SK-N-SH treated with all-trans-retinoic acid at 6 μM for 48 hours (cell line): ENCODE measurements at regions not wholly inside any gene's neighbourhood (a gene's known extent, or its start where the extent isn't known, plus 50 kb on each side); places are given as distances from the start of the nearest gene placed in this dataset.

Experiments
- ATAC-seq: fragments of 200-7000 bp; cut with Tn5 transposase; 3 replicates; pipeline ENCODE4 v1.9.1; 2020; ENCODE audit warnings: mild to moderate bottlenecking, moderate library complexity
- ARNTL ChIP-seq: fragments of 450-650 bp; formaldehyde crosslinking; IDR thresholded peaks from 2 replicates; pipeline ENCODE4 v1.5.0; 2020; ENCODE audit warnings: low read depth, mild to moderate bottlenecking, moderate library complexity, borderline replicate concordance
- BACH2 ChIP-seq: fragments of 250-450 bp; sonication (Bioruptor Pico); IDR thresholded peaks from 2 replicates; pipeline ENCODE4 v1.9.0; 2021; ENCODE audit warnings: mild to moderate bottlenecking, borderline replicate concordance
- CSDC2 ChIP-seq: fragments of 250-450 bp; sonication (Bioruptor Pico); IDR thresholded peaks from 2 replicates; pipeline ENCODE4 v1.5.0; 2020; ENCODE audit warnings: mild to moderate bottlenecking, moderate library complexity
- ESRRG ChIP-seq: fragments of 250-450 bp; sonication (Bioruptor Pico); IDR thresholded peaks from 2 replicates; pipeline ENCODE4 v1.6.1; 2021; ENCODE audit warnings: mild to moderate bottlenecking
- GLIS3 ChIP-seq: fragments of 250-450 bp; sonication (Bioruptor Pico); IDR thresholded peaks from 2 replicates; pipeline ENCODE4 v1.5.0; 2020; ENCODE audit warnings: mild to moderate bottlenecking, moderate library complexity
- ISL1 ChIP-seq: fragments of 250-450 bp; sonication (Bioruptor Pico); IDR thresholded peaks from 2 replicates; pipeline ENCODE4 v2.1.2; 2022; ENCODE audit warnings: mild to moderate bottlenecking, moderate library complexity
- OSR1 ChIP-seq: fragments of 250-450 bp; sonication (Bioruptor Pico); IDR thresholded peaks from 2 replicates; pipeline ENCODE4 v1.8.0; 2022; ENCODE audit warnings: moderate library complexity, mild to moderate bottlenecking, inconsistent platforms
- PPARA ChIP-seq: fragments of 250-450 bp; sonication (Bioruptor Pico); IDR thresholded peaks from 2 replicates; pipeline ENCODE4 v1.5.0; 2020; ENCODE audit warnings: mild to moderate bottlenecking, borderline replicate concordance
- RARB ChIP-seq: fragments of 250-450 bp; sonication (Bioruptor Pico); IDR thresholded peaks from 2 replicates; pipeline ENCODE4 v1.8.0; 2021; ENCODE audit warnings: mild to moderate bottlenecking, moderate library complexity
- SNAI2 ChIP-seq: fragments of 250-450 bp; sonication (Bioruptor Pico); IDR thresholded peaks from 2 replicates; pipeline ENCODE4 v1.5.0; 2020; ENCODE audit warnings: mild to moderate bottlenecking, moderate library complexity
- TCF4 ChIP-seq: fragments of 250-450 bp; sonication (Bioruptor Pico); IDR thresholded peaks from 2 replicates; pipeline ENCODE4 v1.8.0; 2021; ENCODE audit warnings: mild to moderate bottlenecking, moderate library complexity, borderline replicate concordance
- TOX ChIP-seq: fragments of 250-450 bp; sonication (Bioruptor Pico); IDR thresholded peaks from 2 replicates; pipeline ENCODE4 v1.8.0; 2021; ENCODE audit warnings: mild to moderate bottlenecking, moderate library complexity, borderline replicate concordance
- ZFP3 ChIP-seq: fragments of 250-450 bp; sonication (Bioruptor Pico); IDR thresholded peaks from 2 replicates; pipeline ENCODE4 v1.5.0; 2020; ENCODE audit warnings: mild to moderate bottlenecking, moderate library complexity
- ZFP30 ChIP-seq: fragments of 450-650 bp; formaldehyde crosslinking; IDR thresholded peaks from 2 replicates; pipeline ENCODE4 v1.5.0; 2022; ENCODE audit warnings: mild to moderate bottlenecking, moderate library complexity
- ZNF565 ChIP-seq: fragments of 450-650 bp; formaldehyde crosslinking; conservative IDR thresholded peaks from 2 replicates; pipeline ENCODE4 v1.5.0; 2020; ENCODE audit warnings: low read depth, mild to moderate bottlenecking, moderate library complexity
- ZNF8 ChIP-seq: fragments of 450-650 bp; formaldehyde crosslinking; IDR thresholded peaks from 2 replicates; pipeline ENCODE4 v1.5.0; 2020; ENCODE audit warnings: mild to moderate bottlenecking, moderate library complexity
- TF ChIP-seq, protein P1 (sequence below): fragments of 250-450 bp; sonication (Bioruptor Pico); IDR thresholded peaks from 2 replicates; pipeline ENCODE4 v1.8.0; 2021; ENCODE audit warnings: low read depth, mild to moderate bottlenecking, moderate library complexity, borderline replicate concordance
- TF ChIP-seq, protein P2 (sequence below): fragments of 250-450 bp; sonication (Bioruptor Pico); IDR thresholded peaks from 2 replicates; pipeline ENCODE4 v1.5.0; 2020; ENCODE audit warnings: mild to moderate bottlenecking, moderate library complexity
- TF ChIP-seq, protein P3 (sequence below): fragments of 250-450 bp; sonication (Bioruptor Pico); IDR thresholded peaks from 2 replicates; pipeline ENCODE4 v1.5.1; 2020; ENCODE audit warnings: low read depth, mild to moderate bottlenecking, moderate library complexity
- TF ChIP-seq, protein P4 (sequence below): fragments of 250-450 bp; sonication (Bioruptor Pico); IDR thresholded peaks from 2 replicates; pipeline ENCODE4 v1.5.1; 2021; ENCODE audit warnings: mild to moderate bottlenecking, moderate library complexity
- TF ChIP-seq, protein P5 (sequence below): fragments of 250-450 bp; sonication (Bioruptor Pico); IDR thresholded peaks from 2 replicates; pipeline ENCODE4 v1.8.0; 2020; ENCODE audit warnings: mild to moderate bottlenecking, moderate library complexity, borderline replicate concordance

DNA sequence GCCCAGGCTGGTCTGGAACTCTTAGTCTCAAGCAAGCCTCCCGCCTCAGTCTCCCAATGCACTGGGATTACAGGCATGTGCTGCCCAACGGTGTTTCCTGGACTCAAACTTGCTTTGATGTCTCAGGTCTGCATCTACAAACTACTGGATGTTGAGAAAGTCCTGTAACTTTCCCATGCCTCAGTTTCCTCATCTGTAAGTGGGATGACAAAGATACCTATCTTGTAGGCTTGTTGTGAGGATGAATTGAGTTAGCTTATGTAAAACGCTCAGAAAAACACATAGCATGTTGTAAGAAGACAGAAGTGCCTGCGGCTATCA is 63.6 kb upstream of the NUDT4 start (continued):
- TF ChIP-seq, protein P1, sequence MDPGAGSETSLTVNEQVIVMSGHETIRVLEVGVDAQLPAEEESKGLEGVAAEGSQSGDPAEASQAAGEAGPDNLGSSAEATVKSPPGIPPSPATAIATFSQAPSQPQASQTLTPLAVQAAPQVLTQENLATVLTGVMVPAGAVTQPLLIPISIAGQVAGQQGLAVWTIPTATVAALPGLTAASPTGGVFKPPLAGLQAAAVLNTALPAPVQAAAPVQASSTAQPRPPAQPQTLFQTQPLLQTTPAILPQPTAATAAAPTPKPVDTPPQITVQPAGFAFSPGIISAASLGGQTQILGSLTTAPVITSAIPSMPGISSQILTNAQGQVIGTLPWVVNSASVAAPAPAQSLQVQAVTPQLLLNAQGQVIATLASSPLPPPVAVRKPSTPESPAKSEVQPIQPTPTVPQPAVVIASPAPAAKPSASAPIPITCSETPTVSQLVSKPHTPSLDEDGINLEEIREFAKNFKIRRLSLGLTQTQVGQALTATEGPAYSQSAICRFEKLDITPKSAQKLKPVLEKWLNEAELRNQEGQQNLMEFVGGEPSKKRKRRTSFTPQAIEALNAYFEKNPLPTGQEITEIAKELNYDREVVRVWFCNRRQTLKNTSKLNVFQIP (CRISPR knock-in tag) = no peak
- TF ChIP-seq TOX (CRISPR knock-in tag) (no peak), ESRRG (CRISPR knock-in tag) (no peak), GLIS3 (CRISPR knock-in tag) (no peak)

DNA sequence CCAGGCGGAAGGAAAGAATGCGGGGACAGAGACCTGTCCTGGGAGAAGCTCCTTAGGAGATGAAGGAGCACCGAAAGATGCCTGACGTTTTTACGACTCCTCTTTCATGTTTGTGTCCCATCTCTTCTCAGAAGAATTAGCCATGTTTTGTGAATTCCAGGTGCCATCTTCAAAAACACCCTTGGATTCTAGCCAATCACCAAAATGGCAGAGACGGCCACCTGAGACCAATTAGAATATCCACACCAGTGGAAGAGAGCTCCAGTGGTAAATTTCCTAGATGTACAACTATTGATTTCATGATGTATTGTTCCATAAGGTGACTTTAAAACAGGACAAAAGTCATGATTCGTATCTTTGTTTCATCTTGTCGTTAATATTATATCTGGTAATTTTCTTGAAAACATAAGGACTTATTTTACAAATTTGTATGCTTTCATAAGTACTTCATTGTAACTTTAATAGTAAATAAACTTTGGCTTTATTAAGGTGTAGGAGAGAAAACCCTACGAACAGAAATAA is 62.3 kb upstream of the NUDT4 start:
- ATAC-seq = no peak
- TF ChIP-seq ESRRG (CRISPR knock-in tag) (no peak), TCF4 (CRISPR knock-in tag) (no peak), BACH2 (CRISPR knock-in tag) (no peak), ISL1 (CRISPR knock-in tag) (no peak), TOX (CRISPR knock-in tag) (no peak), GLIS3 (CRISPR knock-in tag) (no peak), PPARA (CRISPR knock-in tag) (no peak), OSR1 (CRISPR knock-in tag) (no peak), RARB (CRISPR knock-in tag) (no peak), ZFP30 (CRISPR knock-in tag) (no peak), SNAI2 (CRISPR knock-in tag) (no peak), ARNTL (CRISPR knock-in tag) (no peak), ZFP3 (CRISPR knock-in tag) (no peak), ZNF8 (no peak)
- TF ChIP-seq, protein P2, sequence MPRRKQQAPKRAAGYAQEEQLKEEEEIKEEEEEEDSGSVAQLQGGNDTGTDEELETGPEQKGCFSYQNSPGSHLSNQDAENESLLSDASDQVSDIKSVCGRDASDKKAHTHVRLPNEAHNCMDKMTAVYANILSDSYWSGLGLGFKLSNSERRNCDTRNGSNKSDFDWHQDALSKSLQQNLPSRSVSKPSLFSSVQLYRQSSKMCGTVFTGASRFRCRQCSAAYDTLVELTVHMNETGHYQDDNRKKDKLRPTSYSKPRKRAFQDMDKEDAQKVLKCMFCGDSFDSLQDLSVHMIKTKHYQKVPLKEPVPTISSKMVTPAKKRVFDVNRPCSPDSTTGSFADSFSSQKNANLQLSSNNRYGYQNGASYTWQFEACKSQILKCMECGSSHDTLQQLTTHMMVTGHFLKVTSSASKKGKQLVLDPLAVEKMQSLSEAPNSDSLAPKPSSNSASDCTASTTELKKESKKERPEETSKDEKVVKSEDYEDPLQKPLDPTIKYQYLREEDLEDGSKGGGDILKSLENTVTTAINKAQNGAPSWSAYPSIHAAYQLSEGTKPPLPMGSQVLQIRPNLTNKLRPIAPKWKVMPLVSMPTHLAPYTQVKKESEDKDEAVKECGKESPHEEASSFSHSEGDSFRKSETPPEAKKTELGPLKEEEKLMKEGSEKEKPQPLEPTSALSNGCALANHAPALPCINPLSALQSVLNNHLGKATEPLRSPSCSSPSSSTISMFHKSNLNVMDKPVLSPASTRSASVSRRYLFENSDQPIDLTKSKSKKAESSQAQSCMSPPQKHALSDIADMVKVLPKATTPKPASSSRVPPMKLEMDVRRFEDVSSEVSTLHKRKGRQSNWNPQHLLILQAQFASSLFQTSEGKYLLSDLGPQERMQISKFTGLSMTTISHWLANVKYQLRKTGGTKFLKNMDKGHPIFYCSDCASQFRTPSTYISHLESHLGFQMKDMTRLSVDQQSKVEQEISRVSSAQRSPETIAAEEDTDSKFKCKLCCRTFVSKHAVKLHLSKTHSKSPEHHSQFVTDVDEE = no peak
- TF ChIP-seq, protein P3, sequence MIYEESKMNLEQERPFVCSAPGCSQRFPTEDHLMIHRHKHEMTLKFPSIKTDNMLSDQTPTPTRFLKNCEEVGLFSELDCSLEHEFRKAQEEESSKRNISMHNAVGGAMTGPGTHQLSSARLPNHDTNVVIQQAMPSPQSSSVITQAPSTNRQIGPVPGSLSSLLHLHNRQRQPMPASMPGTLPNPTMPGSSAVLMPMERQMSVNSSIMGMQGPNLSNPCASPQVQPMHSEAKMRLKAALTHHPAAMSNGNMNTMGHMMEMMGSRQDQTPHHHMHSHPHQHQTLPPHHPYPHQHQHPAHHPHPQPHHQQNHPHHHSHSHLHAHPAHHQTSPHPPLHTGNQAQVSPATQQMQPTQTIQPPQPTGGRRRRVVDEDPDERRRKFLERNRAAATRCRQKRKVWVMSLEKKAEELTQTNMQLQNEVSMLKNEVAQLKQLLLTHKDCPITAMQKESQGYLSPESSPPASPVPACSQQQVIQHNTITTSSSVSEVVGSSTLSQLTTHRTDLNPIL = no peak
- TF ChIP-seq, protein P4, sequence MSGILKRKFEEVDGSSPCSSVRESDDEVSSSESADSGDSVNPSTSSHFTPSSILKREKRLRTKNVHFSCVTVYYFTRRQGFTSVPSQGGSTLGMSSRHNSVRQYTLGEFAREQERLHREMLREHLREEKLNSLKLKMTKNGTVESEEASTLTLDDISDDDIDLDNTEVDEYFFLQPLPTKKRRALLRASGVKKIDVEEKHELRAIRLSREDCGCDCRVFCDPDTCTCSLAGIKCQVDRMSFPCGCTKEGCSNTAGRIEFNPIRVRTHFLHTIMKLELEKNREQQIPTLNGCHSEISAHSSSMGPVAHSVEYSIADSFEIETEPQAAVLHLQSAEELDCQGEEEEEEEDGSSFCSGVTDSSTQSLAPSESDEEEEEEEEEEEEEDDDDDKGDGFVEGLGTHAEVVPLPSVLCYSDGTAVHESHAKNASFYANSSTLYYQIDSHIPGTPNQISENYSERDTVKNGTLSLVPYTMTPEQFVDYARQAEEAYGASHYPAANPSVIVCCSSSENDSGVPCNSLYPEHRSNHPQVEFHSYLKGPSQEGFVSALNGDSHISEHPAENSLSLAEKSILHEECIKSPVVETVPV (CRISPR knock-in tag) = no peak
- TF ChIP-seq, protein P5, sequence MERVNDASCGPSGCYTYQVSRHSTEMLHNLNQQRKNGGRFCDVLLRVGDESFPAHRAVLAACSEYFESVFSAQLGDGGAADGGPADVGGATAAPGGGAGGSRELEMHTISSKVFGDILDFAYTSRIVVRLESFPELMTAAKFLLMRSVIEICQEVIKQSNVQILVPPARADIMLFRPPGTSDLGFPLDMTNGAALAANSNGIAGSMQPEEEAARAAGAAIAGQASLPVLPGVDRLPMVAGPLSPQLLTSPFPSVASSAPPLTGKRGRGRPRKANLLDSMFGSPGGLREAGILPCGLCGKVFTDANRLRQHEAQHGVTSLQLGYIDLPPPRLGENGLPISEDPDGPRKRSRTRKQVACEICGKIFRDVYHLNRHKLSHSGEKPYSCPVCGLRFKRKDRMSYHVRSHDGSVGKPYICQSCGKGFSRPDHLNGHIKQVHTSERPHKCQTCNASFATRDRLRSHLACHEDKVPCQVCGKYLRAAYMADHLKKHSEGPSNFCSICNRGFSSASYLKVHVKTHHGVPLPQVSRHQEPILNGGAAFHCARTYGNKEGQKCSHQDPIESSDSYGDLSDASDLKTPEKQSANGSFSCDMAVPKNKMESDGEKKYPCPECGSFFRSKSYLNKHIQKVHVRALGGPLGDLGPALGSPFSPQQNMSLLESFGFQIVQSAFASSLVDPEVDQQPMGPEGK (CRISPR knock-in tag) = no peak

DNA sequence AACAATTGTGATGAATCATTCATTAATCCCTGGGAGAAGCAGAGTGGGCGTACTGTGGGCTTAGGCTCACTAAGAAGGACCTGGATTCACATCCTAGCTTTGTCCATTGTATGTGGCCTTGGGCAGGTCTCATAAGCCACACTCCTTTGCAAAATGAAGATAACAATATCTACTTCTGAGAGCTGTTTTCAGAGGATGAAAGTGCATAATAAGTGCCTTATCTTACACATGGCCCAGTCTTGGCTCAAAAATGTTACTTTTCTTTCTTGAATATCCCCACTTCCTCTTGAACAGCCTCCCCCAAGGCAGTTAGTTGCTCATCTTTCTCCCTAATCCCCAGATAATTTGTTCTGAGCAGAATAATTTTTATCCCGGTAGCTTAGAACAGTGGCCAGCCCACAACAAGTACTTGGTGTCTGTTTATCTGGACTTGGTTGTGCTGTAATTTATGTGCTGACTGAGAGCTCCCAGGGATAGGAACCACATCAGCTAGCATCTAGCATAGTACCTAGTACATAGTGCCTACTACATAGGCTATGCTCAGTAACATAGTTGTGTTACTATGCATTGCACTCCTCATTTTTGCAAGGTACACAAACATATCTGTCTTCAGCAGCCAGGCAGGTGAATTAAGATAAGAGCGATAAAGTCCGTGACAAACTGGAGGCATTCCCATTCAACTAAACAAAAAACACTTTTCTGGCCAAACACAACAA is 61.7 kb upstream of the NUDT4 start:
- ATAC-seq = no peak
- TF ChIP-seq, protein P2 = no peak
- TF ChIP-seq ZNF565 (CRISPR knock-in tag) (no peak), ESRRG (CRISPR knock-in tag) (no peak), GLIS3 (CRISPR knock-in tag) (no peak), PPARA (CRISPR knock-in tag) (no peak), OSR1 (CRISPR knock-in tag) (no peak), ZFP30 (CRISPR knock-in tag) (no peak), CSDC2 (CRISPR knock-in tag) (no peak)
- TF ChIP-seq, protein P1 (CRISPR knock-in tag) = no peak
- TF ChIP-seq, protein P5 (CRISPR knock-in tag) = no peak
